ENCODE measurements at regions not wholly inside any gene's neighbourhood (a gene's known extent, or its start where the extent isn't known, plus 50 kb on each side); places are given as distances from the start of the nearest gene placed in this dataset.
A peak's percentile ranks its signal among the peaks of the same experiment; 100 is the strongest.

- TF ChIP-seq CTCF (IDR thresholded peaks at IDR 0.05) = no peak
- TF ChIP-seq POLR2A (IDR thresholded peaks at IDR 0.05) = no peak
- TF ChIP-seq POLR2AphosphoS5 (IDR thresholded peaks at IDR 0.05) = no peak
- TF ChIP-seq EP300 (IDR thresholded peaks at IDR 0.05) = no peak
- intact Hi-C loops (cut with DNase I; ENCODE audit: low total_unique reads) = no loop called here
- H3K27me3 ChIP-seq = no peaks in the 10 kb centered on the region
- WGBS, 5 donors = 12 to 45% (median 16%) methylated on average over 3 of the region's 3 CpGs
- no peak overlapping the region for H3K27ac ChIP-seq
- no peaks in the 10 kb centered on the region for H3K4me1 ChIP-seq
- H3K9me3 ChIP-seq = no peaks in the 10 kb centered on the region
- no peak overlapping the region for H3K4me3 ChIP-seq
- H3K36me3 ChIP-seq = no peaks in the 10 kb centered on the region
- no peak for DNase-seq
These were observed 1560.6 kb upstream of the SLC39A10 start for GRCh38 chr2:194096402-194096801.

GRCh38 chr2:194095359-194095758 is 1561.7 kb upstream of the SLC39A10 start:
- WGBS, 5 donors = 53 to 76% (median 64%) methylated on average over 1 of the region's 1 CpG
- DNase-seq = no peak
- Histone ChIP-seq H3K27me3 (no peaks in the 10 kb centered on the region), H3K9me3 (peaks cover 0 to 5% (median 2%) of the 10 kb centered on the region in 4 donors), H3K4me1 (no peaks in the 10 kb centered on the region), H3K27ac (no peak overlapping the region), H3K4me3 (no peak overlapping the region), H3K36me3 (no peaks in the 10 kb centered on the region)
- TF ChIP-seq POLR2AphosphoS5 (IDR thresholded peaks at IDR 0.05) = no peak
- TF ChIP-seq EP300 (IDR thresholded peaks at IDR 0.05) = no peak
- TF ChIP-seq CTCF (IDR thresholded peaks at IDR 0.05) = no peak
- TF ChIP-seq POLR2A (IDR thresholded peaks at IDR 0.05) = no peak
- intact Hi-C loops (cut with DNase I; ENCODE audit: low total_unique reads) = no loop called here

GRCh38 chr2:194090251-194090905 is 1566.6 kb upstream of the SLC39A10 start:
- no peaks in the 10 kb centered on the region for H3K27me3 ChIP-seq
- intact Hi-C loops (cut with DNase I; ENCODE audit: low total_unique reads) = no loop called here
- no peaks in the 10 kb centered on the region for H3K4me1 ChIP-seq
- H3K9me3 ChIP-seq = peaks cover 0 to 8% (median 4%) of the 10 kb centered on the region in 4 donors
- DNase-seq = no peak
- TF ChIP-seq CTCF (IDR thresholded peaks at IDR 0.05) = no peak
- TF ChIP-seq POLR2A (IDR thresholded peaks at IDR 0.05) = no peak
- TF ChIP-seq POLR2AphosphoS5 (IDR thresholded peaks at IDR 0.05) = no peak
- TF ChIP-seq EP300 (IDR thresholded peaks at IDR 0.05) = no peak
- H3K27ac ChIP-seq = no peak overlapping the region
- WGBS, 5 donors = 85 to 95% (median 93%) methylated on average over 10 to 32 of the region's 32 CpGs
- H3K4me3 ChIP-seq = no peak overlapping the region
- no peaks in the 10 kb centered on the region for H3K36me3 ChIP-seq

- H3K27ac ChIP-seq = no peak overlapping the region
- H3K9me3 ChIP-seq = peaks cover 0 to 14% (median 4%) of the 10 kb centered on the region in 4 donors
- 18 to 39% (median 32%) methylated on average over 2 of the region's 2 CpGs for WGBS, 5 donors
- TF ChIP-seq CTCF (IDR thresholded peaks at IDR 0.05) (no peak), POLR2A (IDR thresholded peaks at IDR 0.05) (no peak), EP300 (IDR thresholded peaks at IDR 0.05) (no peak), POLR2AphosphoS5 (IDR thresholded peaks at IDR 0.05) (no peak)
- H3K4me1 ChIP-seq = no peaks in the 10 kb centered on the region
- peak in 1 of 2 donors; percentile 12 for DNase-seq
- intact Hi-C loops (cut with DNase I; ENCODE audit: low total_unique reads) = no loop called here
- no peaks in the 10 kb centered on the region for H3K27me3 ChIP-seq
- H3K4me3 ChIP-seq = no peak overlapping the region
- no peaks in the 10 kb centered on the region for H3K36me3 ChIP-seq
These were observed 1569.7 kb upstream of the SLC39A10 start for GRCh38 chr2:194087089-194087958.

All from stomach (tissue), 8 donors.